ENCODE measurements at regions not wholly inside any gene's neighbourhood (a gene's known extent, or its start where the extent isn't known, plus 50 kb on each side); places are given as distances from the start of the nearest gene placed in this dataset.

DNA sequence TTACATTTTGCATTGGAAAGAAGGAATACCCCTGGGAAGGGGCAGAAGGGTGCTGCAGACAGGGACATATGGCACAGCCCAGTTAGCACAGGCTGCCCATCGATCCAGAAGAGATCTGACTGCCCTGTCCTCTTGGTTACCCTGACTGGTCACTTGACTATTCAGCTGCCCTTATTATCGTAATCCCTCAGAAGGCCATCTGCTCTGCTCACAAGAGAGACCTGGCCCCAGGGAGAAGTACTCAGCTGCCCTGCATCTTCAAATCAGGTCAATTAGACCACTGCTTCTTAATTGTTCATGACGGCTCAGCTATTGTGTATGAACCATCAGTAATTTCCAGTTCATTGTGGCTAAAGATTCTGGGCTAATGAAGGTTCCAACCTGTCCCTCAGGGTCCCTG is 345.0 kb downstream of the TLE1 start:
- TF ChIP-seq, protein P1, sequence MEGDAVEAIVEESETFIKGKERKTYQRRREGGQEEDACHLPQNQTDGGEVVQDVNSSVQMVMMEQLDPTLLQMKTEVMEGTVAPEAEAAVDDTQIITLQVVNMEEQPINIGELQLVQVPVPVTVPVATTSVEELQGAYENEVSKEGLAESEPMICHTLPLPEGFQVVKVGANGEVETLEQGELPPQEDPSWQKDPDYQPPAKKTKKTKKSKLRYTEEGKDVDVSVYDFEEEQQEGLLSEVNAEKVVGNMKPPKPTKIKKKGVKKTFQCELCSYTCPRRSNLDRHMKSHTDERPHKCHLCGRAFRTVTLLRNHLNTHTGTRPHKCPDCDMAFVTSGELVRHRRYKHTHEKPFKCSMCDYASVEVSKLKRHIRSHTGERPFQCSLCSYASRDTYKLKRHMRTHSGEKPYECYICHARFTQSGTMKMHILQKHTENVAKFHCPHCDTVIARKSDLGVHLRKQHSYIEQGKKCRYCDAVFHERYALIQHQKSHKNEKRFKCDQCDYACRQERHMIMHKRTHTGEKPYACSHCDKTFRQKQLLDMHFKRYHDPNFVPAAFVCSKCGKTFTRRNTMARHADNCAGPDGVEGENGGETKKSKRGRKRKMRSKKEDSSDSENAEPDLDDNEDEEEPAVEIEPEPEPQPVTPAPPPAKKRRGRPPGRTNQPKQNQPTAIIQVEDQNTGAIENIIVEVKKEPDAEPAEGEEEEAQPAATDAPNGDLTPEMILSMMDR (IDR thresholded peaks at IDR 0.05; ENCODE audit: extremely low read depth in 1 of 2, insufficient read depth in 1 of 2, low read depth in 1 of 2, low read length in 2 of 2), result no peak
- TF ChIP-seq POLR2A (IDR thresholded peaks at IDR 0.05; ENCODE audit: low read depth, low read length) (no peak), EZH2 (IDR thresholded peaks at IDR 0.05; ENCODE audit: borderline replicate concordance, low read depth, low read length, severe bottlenecking) (no peak), GATA2 (IDR thresholded peaks at IDR 0.05; ENCODE audit: insufficient read depth, insufficient read length, low read depth, low read length) (no peak), POLR2AphosphoS5 (IDR thresholded peaks at IDR 0.05; ENCODE audit: insufficient read depth, low read depth, low read length) (no peak), MYC (IDR thresholded peaks at IDR 0.05; ENCODE audit: low read depth, low read length) (no peak), JUN (IDR thresholded peaks at IDR 0.05; ENCODE audit: borderline replicate concordance, insufficient read depth, insufficient read length, low read depth) (no peak)
- TF ChIP-seq, protein P2, sequence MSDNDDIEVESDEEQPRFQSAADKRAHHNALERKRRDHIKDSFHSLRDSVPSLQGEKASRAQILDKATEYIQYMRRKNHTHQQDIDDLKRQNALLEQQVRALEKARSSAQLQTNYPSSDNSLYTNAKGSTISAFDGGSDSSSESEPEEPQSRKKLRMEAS (IDR thresholded peaks at IDR 0.05; ENCODE audit: insufficient read depth, insufficient read length), result no peak
